ENCODE measurements at regions not wholly inside any gene's neighbourhood (a gene's known extent, or its start where the extent isn't known, plus 50 kb on each side); places are given as distances from the start of the nearest gene placed in this dataset.
A peak's percentile ranks its signal among the peaks of the same experiment; 100 is the strongest.
"Not testable (repeated sequence)": the region's sequence is repeated elsewhere in the genome, so short reads cannot be mapped to it uniquely, and the experiment has no call there.

DNA sequence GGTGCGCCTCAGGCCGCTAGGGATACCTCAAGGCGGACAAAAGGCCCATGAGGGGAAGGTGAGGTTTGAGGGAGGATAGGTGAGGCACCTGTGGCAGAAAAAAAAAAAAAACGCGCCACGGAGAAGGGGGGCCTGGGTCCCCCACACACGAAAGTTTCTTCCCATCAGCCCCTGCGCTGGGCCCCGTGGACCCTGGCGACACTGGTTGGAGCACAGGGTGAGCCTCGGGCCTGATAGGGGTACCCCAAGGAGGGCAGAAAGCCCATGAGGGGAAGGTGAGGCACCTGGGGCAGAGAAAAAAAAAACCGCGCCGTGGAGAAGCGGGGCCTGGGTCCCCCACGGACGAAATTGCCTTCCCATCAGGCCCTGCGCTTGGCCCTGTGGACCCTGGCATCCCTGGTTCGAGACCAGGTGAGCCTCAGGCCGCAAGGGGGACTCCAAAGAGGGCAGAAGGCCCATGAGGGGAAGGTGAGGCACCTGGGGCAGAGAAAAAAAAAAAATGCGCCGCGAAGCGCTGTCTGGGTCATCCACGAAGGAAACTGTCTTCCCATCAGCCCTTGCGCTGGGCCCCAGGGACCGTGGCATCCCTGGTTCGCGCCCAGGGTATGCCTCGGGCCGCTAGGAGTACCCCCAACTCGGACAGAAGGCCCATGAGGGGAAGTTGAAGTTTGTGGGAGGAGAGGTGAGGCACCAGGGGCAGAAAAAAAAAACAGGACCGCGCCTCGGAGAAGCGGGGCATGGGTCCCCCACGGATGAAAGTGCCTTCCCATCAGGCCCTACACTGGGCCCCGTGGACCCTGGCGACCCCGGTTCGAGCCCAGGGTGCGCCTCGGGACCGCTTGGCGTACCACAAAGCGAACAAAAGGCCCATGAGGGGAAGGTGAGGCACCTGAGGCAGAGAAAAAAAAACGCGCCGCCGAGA lies 226.2 kb downstream of the CCDC74A start:
- no peak for DNase-seq (ENCODE audit: low spot score)

GRCh38 chr2:131754929-131755720 lies 227.4 kb downstream of the CCDC74A start:
- no peak for DNase-seq (ENCODE audit: low spot score)

GRCh38 chr2:131756141-131756907 lies 228.6 kb downstream of the CCDC74A start:
- no peak for DNase-seq (ENCODE audit: low spot score)

- DNase-seq (ENCODE audit: low spot score) = not testable (repeated sequence)
Measured at GRCh38 chr2:131758941-131759340, 231.3 kb downstream of the CCDC74A start.

DNA sequence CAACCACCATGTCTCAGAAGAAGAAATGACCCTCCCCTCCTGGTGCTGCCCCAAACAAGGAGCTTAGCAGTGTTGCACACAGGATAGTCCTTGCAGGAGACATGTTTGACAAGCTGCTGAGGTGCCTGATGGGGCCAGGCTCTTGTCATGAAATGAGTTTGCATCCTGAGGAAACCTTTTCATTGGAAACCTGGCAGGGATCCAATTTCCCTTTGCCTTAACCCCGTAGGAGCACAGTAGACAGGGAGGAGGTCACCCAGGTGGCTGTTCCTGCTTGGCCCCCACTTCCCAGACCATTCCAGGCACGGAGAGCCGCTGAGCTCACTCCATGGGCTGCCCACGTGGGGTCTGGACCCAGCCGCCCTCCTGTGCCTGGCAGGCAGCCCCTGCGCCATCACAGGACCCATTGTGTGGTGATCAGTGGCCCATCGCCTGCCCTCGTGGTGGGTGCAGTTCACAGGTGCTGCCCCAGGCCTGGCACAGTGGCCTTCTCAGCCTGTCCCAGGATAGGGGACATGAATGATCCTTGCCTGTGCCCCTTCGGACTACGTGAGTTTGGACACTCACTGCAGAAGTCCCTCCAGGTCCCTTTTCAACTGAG lies 247.4 kb downstream of the CCDC74A start:
- not testable (repeated sequence) for DNase-seq (ENCODE audit: low spot score)

DNA sequence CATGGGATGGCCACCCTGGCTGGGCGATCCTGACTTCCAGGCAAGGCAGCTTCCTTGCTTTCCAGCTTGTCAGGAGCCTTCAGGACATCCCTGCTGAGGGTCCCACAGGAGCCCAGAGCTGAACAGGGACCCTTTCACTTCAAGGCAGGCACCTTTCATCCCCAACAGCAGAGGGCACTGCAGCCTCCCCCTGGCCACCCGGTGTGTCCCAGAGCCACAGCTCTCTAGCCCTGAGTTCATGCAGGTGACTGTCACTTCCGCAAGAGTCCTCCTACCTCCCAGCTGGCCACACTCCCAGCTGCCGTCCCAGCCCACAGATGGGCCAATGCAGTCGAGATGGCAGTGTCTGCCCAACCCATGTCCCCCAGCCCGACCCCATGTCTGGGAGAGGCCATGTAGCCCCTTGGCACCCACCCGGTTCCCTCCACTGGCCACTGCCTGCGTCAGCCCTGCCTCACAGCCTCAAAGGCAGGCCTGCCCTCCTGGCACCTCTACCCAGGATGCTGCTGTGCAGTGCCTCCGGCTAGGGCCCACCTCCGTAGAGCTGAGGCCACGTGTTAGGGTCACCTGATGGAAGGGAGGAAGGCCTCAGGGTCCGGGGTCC lies 248.3 kb downstream of the CCDC74A start:
- not testable (repeated sequence) for DNase-seq (ENCODE audit: low spot score)

- not testable (repeated sequence) for DNase-seq (ENCODE audit: low spot score)
Measured at GRCh38 chr2:131780446-131780845, 252.8 kb downstream of the CCDC74A start.

DNA sequence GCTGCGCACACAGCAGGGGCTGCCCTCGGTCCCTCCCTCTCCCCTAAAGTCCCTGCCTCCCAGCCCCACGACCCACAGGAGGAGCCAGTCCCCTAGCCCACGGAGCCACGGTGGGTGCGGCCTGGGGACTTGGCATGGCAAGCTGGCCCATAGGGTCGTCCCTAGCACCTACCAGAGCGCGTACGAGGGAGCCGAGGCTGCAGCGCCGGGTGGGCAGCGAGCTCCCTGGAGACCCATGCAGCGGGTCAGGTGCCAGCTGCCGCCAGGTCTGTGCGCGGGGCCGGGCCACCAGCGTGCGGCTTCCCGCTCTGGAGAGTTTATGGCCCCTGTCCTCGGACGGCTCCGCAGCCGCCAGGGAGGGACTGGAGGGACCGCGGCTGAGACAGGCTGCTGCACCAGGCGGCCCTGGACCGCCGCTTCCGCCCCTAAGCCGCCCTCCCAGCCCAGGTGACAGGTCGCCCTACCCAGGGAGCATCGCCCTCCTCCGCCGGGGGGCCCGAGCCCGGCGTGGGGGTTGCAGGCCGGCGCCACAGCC lies 273.6 kb downstream of the CCDC74A start:
- no peak for DNase-seq (ENCODE audit: low spot score)

DNA sequence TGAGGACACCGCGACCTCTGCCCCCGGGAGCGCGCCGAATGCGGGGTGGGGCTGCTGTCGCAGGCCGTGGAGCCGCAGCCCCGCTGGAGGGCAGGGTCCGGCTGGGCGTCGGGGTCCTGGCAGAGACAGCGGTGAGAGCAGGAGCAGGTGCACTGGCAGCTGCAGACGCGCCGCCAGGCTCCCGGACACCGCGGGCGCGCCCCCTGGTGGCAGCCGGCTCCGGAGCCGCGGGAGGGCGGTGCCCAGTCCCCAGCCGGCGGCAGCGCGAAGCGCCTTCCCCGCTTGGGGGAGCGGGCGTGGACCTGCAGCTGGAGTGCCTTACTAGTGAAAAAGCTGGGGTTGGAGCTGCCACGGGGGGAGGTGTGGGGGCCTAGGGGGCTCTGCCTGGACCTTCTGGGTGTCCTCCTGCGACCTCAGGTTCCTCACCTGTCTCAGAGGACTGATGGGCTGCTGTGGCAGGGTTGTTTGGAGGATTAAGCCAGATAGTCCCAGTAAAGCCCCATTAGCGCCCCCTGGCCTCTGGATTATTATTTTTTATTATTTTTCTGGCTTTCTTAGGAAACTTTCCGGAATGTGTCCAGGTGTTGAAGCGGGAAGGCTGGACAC lies 274.2 kb downstream of the CCDC74A start:
- peak; percentile 79 for DNase-seq (ENCODE audit: low spot score)

GRCh38 chr2:131802351-131802836 lies 274.7 kb downstream of the CCDC74A start:
- not testable (repeated sequence) for DNase-seq (ENCODE audit: low spot score)

DNA sequence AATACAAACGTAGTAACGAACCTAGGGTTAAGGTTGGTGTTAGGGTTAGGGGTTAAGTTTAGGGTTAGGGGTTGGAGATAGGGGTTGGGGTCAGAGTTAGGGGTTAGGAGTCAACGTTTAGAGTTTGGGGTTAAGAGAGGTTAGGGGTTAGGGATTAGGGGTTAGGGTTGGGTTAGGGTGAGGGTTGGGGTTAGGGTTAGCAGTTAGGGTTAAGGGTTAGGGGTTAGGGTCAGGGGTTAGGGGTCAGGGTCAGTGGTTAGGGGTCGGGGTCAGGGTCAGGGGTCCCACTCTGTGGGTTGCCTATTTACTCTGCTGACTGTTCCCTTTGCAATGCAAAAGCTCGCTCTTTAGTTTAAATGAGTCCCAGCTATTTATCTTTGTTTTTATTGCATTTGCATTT lies 275.5 kb downstream of the CCDC74A start:
- DNase-seq (ENCODE audit: low spot score) = not testable (repeated sequence)

GRCh38 chr2:131812605-131813004 lies 284.9 kb downstream of the CCDC74A start:
- not testable (repeated sequence) for DNase-seq (ENCODE audit: low spot score)

DNA sequence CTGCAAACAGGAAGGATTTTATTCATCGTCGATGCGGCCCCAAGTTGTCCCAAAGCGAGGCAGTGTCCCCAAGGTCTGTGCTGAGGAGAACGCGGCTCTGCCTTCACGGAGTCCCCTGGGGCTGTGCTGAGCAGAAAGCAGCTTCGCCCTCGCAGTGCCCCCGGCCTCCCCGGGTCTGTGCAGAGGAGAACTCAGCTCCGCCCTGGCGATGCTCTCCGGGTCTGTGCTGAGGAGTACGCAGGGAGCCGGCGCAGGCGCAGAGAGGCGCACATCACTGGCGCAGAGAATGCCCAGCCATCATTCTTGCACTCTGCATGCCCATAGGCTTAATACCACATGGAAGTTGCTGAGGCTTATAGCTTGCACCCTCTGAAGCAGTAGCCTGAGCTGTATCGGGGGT lies 285.7 kb downstream of the CCDC74A start:
- not testable (repeated sequence) for DNase-seq (ENCODE audit: low spot score)

DNA sequence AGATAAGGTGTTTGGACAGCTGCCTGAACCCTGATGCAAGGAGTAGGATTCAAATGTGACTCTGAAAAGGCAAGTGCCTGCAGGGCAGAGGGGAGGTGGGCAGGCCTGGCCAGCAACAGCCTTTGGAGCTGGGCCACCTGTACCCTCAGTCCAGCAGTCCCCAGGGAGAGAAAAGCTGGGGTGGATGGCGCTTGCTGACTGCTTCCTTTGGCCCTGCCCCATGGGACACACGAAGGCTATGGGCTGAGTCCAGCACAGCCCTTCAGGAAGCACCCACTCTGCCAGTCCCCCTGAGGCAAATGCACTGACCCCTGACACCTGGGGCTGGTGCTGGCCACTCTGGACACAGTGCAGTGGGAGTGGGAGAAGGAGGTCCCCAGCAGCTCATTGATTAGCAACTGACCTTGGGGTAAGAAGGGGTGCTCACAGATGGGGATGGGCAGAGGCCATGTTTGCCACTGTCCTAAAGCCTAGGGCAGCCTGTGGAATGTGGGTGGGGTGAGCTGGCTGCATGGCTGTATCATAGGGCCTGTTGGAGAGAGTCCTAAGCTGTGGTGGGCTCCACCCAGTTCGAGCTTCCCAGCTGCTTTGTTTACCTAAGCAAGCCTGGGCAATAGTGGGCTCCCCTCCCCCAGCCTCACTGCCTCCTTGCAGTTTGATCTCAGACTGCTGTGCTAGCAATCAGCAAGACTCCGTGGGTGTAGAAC lies 290.7 kb downstream of the CCDC74A start:
- DNase-seq (ENCODE audit: low spot score) = not testable (repeated sequence)

DNA sequence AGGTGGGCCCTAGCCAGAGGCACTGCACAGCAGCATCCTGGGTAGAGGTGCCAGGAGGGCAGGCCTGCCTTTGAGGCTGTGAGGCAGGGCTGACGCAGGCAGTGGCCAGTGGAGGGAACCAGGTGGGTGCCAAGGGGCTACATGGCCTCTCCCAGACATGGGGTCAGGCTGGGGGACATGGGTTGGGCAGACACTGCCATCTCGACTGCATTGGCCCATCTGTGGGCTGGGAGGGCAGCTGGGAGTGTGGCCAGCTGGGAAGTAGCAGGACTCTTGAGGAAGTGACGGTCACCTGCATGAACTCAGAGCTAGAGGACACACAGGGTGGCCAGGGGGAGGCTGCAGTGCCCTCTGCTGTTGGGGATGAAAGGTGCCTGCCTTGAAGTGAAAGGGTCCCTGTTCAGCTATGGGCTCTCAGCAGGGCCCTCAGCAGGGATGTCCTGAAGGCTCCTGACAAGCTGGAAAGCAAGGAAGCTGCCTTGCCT lies 294.6 kb downstream of the CCDC74A start:
- DNase-seq (ENCODE audit: low spot score) = not testable (repeated sequence)

GRCh38 chr2:131823058-131823457 lies 295.4 kb downstream of the CCDC74A start:
- DNase-seq (ENCODE audit: low spot score) = not testable (repeated sequence)

DNA sequence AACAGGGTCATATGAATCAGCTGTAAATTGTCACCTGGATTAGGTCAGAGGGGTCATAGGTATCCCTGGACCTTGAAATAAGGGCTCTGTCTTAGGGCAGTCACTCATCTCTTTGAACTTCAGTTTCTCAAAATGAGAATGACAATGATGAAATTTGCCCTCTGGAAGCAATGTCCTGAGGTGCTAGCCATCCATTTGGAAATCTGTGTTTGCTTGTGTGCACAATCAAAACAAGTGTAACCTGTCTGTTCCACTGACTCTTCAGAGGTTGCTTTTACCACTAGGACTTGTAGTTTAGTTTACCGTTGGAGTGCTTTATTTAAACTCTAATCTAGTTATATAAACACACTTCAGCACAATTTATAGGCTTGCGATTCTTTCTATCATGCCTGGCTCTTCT lies 297.3 kb downstream of the CCDC74A start:
- not testable (repeated sequence) for DNase-seq (ENCODE audit: low spot score)

DNA sequence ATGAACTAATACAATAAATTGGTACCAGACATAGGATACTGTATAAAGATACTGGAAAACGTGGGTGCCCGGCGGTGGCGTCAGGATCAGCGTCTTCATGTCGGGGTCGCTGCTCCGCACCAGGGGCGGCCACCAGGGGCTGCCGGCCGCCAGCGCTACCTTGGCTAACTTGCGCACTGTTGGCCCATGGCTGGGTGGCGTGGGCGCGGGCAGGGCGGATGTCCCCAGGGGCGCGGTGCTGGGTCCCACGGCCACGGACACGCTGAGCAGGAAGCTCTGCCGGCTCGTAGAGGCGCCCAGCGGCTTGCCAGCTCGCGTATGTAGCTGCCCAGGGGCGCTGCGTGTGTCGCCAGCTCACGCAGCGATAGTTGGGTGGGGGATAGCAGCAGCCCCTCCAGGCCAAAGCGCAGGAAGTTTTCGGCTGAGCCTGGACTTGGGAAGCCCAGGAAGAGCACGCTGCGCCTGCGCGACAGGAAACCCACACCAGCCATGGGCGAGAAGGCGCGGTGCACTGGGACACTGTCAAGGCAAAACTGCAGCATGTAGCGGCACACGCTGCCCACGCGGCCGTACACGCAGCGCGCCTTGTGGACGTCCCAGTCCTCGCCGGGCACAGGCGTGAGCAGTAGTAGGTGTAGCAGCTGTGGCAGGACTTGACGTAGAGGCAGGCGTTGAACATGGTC lies 299.9 kb downstream of the CCDC74A start:
- no peak for DNase-seq (ENCODE audit: low spot score)

- DNase-seq (ENCODE audit: low spot score) = no peak
Measured at GRCh38 chr2:131828164-131828561, 300.5 kb downstream of the CCDC74A start.

Data from left forelimb (tissue), 1 donor.